Sigmoid colon (tissue), 4 donors: ENCODE measurements at regions not wholly inside any gene's neighbourhood (a gene's known extent, or its start where the extent isn't known, plus 50 kb on each side); places are given as distances from the start of the nearest gene placed in this dataset.

Source experiments
- CTCF ChIP-seq, 4 experiments: fragments of 450-650 bp in 3 of 4; fragments of 200-600 bp in 1 of 4; IDR thresholded peaks; one replicate each; pipeline ENCODE4 v1.5.1; 2016 to 2019; ENCODE audit warnings: antibody characterized with exemption in 4 of 4, mild to moderate bottlenecking in 3 of 4, moderate library complexity in 2 of 4
- EP300 ChIP-seq, 4 donors: sonication (generic); formaldehyde crosslinking; IDR thresholded peaks; one replicate each; pipeline ENCODE4 v1.6.1; 2017; ENCODE audit warnings: antibody characterized with exemption in 4 of 4
- POLR2A ChIP-seq, 2 donors: fragments of 450-650 bp; IDR thresholded peaks; one replicate each; pipeline ENCODE4 v1.6.1; 2016; ENCODE audit warnings: antibody characterized with exemption in 2 of 2, mild to moderate bottlenecking in 2 of 2, moderate library complexity in 2 of 2
- POLR2AphosphoS5 ChIP-seq, 4 donors: sonication (generic); formaldehyde crosslinking; IDR thresholded peaks; one replicate each; pipeline ENCODE4 v1.6.1; 2017; ENCODE audit warnings: antibody characterized with exemption in 4 of 4

- no peak for TF ChIP-seq POLR2AphosphoS5 (IDR thresholded peaks at IDR 0.05)
- TF ChIP-seq POLR2A (IDR thresholded peaks at IDR 0.05): no peak
- TF ChIP-seq CTCF (IDR thresholded peaks at IDR 0.05): no peak
- no peak for TF ChIP-seq EP300 (IDR thresholded peaks at IDR 0.05)
These were observed 637.8 kb upstream of the EYS start for GRCh38 chr6:66344796-66345195.
